ENCODE measurements at regions not wholly inside any gene's neighbourhood (a gene's known extent, or its start where the extent isn't known, plus 50 kb on each side); places are given as distances from the start of the nearest gene placed in this dataset.

- TF ChIP-seq CTCF (IDR thresholded peaks at IDR 0.05) (no peak), POLR2A (IDR thresholded peaks at IDR 0.05) (no peak)
These were observed 144.7 kb upstream of the LYZL2 start for GRCh38 chr10:30774261-30774660.

Data from Peyer's patch (tissue), 4 donors.